GM19372 (cell line): ENCODE measurements at regions not wholly inside any gene's neighbourhood (a gene's known extent, or its start where the extent isn't known, plus 50 kb on each side); places are given as distances from the start of the nearest gene placed in this dataset.

Experiments
- ATAC-seq: cut with Tn5 transposase; IDR thresholded peaks from one replicate; pipeline ENCODE4 v1.9.1; 2021; ENCODE audit warnings: mild to moderate bottlenecking, low read depth, moderate library complexity; ENCODE audit not compliant: unreplicated experiment

- ATAC-seq: no peak
Observed at GRCh38 chr5:164059471-164059870, 554.1 kb downstream of the MAT2B start.

GRCh38 chr5:164060786-164061355, 555.5 kb downstream of the MAT2B start:
- no peak for ATAC-seq

- ATAC-seq: no peak
Observed at GRCh38 chr5:164062304-164062703, 556.9 kb downstream of the MAT2B start.

- ATAC-seq: no peak
Observed at GRCh38 chr5:164065266-164065665, 559.8 kb downstream of the MAT2B start.

GRCh38 chr5:164071671-164072070, 566.3 kb downstream of the MAT2B start:
- no peak for ATAC-seq

- ATAC-seq: no peak
Observed at GRCh38 chr5:164073081-164073480, 567.7 kb downstream of the MAT2B start.

GRCh38 chr5:164076556-164076955, 571.1 kb downstream of the MAT2B start:
- ATAC-seq: no peak

- no peak for ATAC-seq
Observed at GRCh38 chr5:164090358-164090757, 584.9 kb downstream of the MAT2B start.

- no peak for ATAC-seq
Observed at GRCh38 chr5:164091836-164092235, 586.4 kb downstream of the MAT2B start.

GRCh38 chr5:164094291-164094690, 588.9 kb downstream of the MAT2B start:
- no peak for ATAC-seq

GRCh38 chr5:164097749-164098148, 592.3 kb downstream of the MAT2B start:
- ATAC-seq: no peak

- no peak for ATAC-seq
Observed at GRCh38 chr5:164098531-164098930, 593.1 kb downstream of the MAT2B start.

- no peak for ATAC-seq
Observed at GRCh38 chr5:164098979-164099378, 593.6 kb downstream of the MAT2B start.

- no peak for ATAC-seq
Observed at GRCh38 chr5:164115420-164115819, 610.0 kb downstream of the MAT2B start.

- ATAC-seq: no peak
Observed at GRCh38 chr5:164119806-164120447, 614.5 kb downstream of the MAT2B start.

- ATAC-seq: no peak
Observed at GRCh38 chr5:164127527-164127926, 622.1 kb downstream of the MAT2B start.

GRCh38 chr5:164132358-164132757, 626.9 kb downstream of the MAT2B start:
- ATAC-seq: no peak

- no peak for ATAC-seq
Observed at GRCh38 chr5:164137095-164137494, 631.7 kb downstream of the MAT2B start.

GRCh38 chr5:164139423-164139822, 634.0 kb downstream of the MAT2B start:
- ATAC-seq: no peak

- no peak for ATAC-seq
Observed at GRCh38 chr5:164145458-164145857, 640.0 kb downstream of the MAT2B start.

GRCh38 chr5:164146223-164146622, 640.8 kb downstream of the MAT2B start:
- ATAC-seq: no peak

- no peak for ATAC-seq
Observed at GRCh38 chr5:164148292-164148691, 642.9 kb downstream of the MAT2B start.
